ENCODE measurements at regions not wholly inside any gene's neighbourhood (a gene's known extent, or its start where the extent isn't known, plus 50 kb on each side); places are given as distances from the start of the nearest gene placed in this dataset.

- H3K23ac ChIP-seq (ENCODE audit: insufficient read length, low read depth, low read length), result no peak overlapping the region
- H4K20me1 ChIP-seq (ENCODE audit: control insufficient read depth, insufficient read depth, insufficient read length), result no peaks in the 10 kb centered on the region
- H3K18ac ChIP-seq (ENCODE audit: insufficient read length, low read depth, low read length), result no peak overlapping the region
- no CpG with 5 or more reads among the region's 1 CpG for WGBS (ENCODE audit: extremely low coverage, insufficient read length, low lambda C conversion rate)
- no peak overlapping the region for H4K5ac ChIP-seq (ENCODE audit: insufficient read length, low read depth, low read length)
- no peaks in the 10 kb centered on the region for H3K79me2 ChIP-seq (ENCODE audit: insufficient read depth, low read length)
- Mint-ChIP-seq H3K9me3 (no peaks in the 10 kb centered on the region), H3K36me3 (ENCODE audit: insufficient read depth in 1 of 3, low read depth in 3 of 3) (no peaks in the 10 kb centered on the region), H3K4me3 (no peak overlapping the region), H3K27ac (no peak overlapping the region), H3K27me3 (ENCODE audit: low read depth) (no peaks in the 10 kb centered on the region), H3K4me1 (peaks cover 13 to 22% of the 10 kb centered on the region in 2 experiments)
- no peak overlapping the region for H3K9ac ChIP-seq (ENCODE audit: extremely low read depth, insufficient read length, low read length)
- H2BK15ac ChIP-seq (ENCODE audit: low read depth, low read length), result no peak overlapping the region
- no peak overlapping the region for H3K4ac ChIP-seq (ENCODE audit: low read depth, low read length)
- no peak overlapping the region for H3K27ac ChIP-seq (ENCODE audit: insufficient read length, low read depth, low read length)
- no peak overlapping the region for H2AK5ac ChIP-seq (ENCODE audit: insufficient read length, low read length)
- no peak overlapping the region for H2BK120ac ChIP-seq (ENCODE audit: low read depth, low read length, poor library complexity, severe bottlenecking)
- no peak overlapping the region for H3T11ph ChIP-seq (ENCODE audit: low read length)
- H3K4me2 ChIP-seq (ENCODE audit: insufficient read depth, insufficient read length, low read length), result no peak overlapping the region
- no peaks in the 10 kb centered on the region for H3K27me3 ChIP-seq (ENCODE audit: insufficient read depth, low read length)
- TF ChIP-seq CTCF (conservative IDR thresholded peaks at IDR 0.05), result no peak
- no peaks in the 10 kb centered on the region for H3K23me2 ChIP-seq (ENCODE audit: insufficient read length, low read depth, low read length, poor library complexity, severe bottlenecking)
- H2BK12ac ChIP-seq (ENCODE audit: insufficient read length, low read depth, low read length), result no peak overlapping the region
- no peak overlapping the region for H3K14ac ChIP-seq (ENCODE audit: insufficient read depth, low read length)
- H4K8ac ChIP-seq (replicated peaks; ENCODE audit: insufficient read length, low read depth, low read length), result no peak overlapping the region
- H3K56ac ChIP-seq (ENCODE audit: insufficient read length, low read depth, low read length), result no peak overlapping the region
- no peaks in the 10 kb centered on the region for H3K79me1 ChIP-seq (ENCODE audit: insufficient read depth, low read depth, low read length, poor library complexity, severe bottlenecking)
- DNase-seq, result no peak
- peaks cover 3% of the 10 kb centered on the region; the same call in 1 of the 2 replicates for H3K4me1 ChIP-seq (ENCODE audit: insufficient read depth, low read length)
- no peak overlapping the region for H2AFZ ChIP-seq (ENCODE audit: low read length)
- no peak overlapping the region for H2BK20ac ChIP-seq (ENCODE audit: low read depth, low read length, poor library complexity, severe bottlenecking)
- H2BK5ac ChIP-seq (ENCODE audit: insufficient read length, low read length), result no peak overlapping the region
- no peak overlapping the region for H4K91ac ChIP-seq (ENCODE audit: insufficient read length, low read depth, low read length)
- H3K9me3 ChIP-seq (ENCODE audit: control insufficient read depth, low read depth, low read length), result no peaks in the 10 kb centered on the region
Measured at GRCh38 chr3:99529265-99529664, 109.1 kb upstream of the COL8A1 start.
